Ascending aorta (tissue), 2 donors: ENCODE measurements at regions not wholly inside any gene's neighbourhood (a gene's known extent, or its start where the extent isn't known, plus 50 kb on each side); places are given as distances from the start of the nearest gene placed in this dataset.

ENCODE experiments used
- DNase-seq, 2 donors: peaks; one replicate each; pipeline ENCODE4 v3.0.0-alpha.2; 2019; ENCODE audit warnings: low spot score in 2 of 2
- H3K27ac ChIP-seq, 2 donors: fragments of 200-600 bp; sonication (generic); one replicate each; pipeline ENCODE4 v1.5.1; 2016 to 2017; ENCODE audit warnings: mild to moderate bottlenecking in 1 of 2
- H3K27me3 ChIP-seq: fragments of 200-600 bp; sonication (generic); one replicate; pipeline ENCODE4 v1.5.1; 2017
- H3K36me3 ChIP-seq, 2 donors: fragments of 200-600 bp; sonication (generic); one replicate each; pipeline ENCODE4 v1.5.1; 2016
- H3K4me1 ChIP-seq, 2 donors: fragments of 200-600 bp; sonication (generic); one replicate each; pipeline ENCODE4 v1.5.1; 2016 to 2017; ENCODE audit warnings: mild to moderate bottlenecking in 1 of 2
- H3K4me3 ChIP-seq, 2 donors: fragments of 200-600 bp; sonication (generic); one replicate each; pipeline ENCODE4 v1.5.1; 2016 to 2017; ENCODE audit warnings: mild to moderate bottlenecking in 1 of 2
- H3K9me3 ChIP-seq, 2 donors: fragments of 200-600 bp; sonication (generic); one replicate each; pipeline ENCODE4 v1.5.1; 2016
- intact Hi-C: fragments of 100-400 bp; cut with DNase I; formaldehyde crosslinking; loops from one replicate; pipeline ENCODE4 v1.15.1; 2023
- TF ChIP-seq, protein P1 (sequence below), 3 experiments: fragments of 200-600 bp in 2 of 3; fragments of 450-650 bp in 1 of 3; sonication (generic) in 2 of 3; IDR thresholded peaks; one replicate each; pipeline ENCODE4 v1.5.1; 2016 to 2019; ENCODE audit warnings: antibody characterized with exemption in 3 of 3, mild to moderate bottlenecking in 1 of 3, moderate library complexity in 1 of 3

DNA sequence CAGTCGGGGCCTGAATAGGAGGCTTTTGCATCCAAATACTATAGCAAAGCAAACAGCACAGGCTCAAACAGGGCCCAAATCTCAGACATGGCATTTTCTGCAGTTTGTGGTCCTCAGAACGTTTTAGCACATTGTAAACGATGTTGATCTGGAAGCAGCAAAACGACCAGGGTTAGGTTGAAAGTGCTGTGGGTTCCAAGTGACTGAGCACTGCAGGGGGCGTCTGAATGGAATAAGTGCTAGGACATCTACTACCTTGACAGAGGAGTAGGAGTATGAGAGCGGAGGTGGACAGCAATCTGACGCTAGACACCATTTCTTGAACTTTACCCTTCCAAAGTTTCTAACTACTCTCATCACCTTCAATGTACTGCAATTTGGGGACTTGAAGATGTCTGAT is 214.9 kb downstream of the BARHL2 start:
- no peak for DNase-seq
- H3K27ac ChIP-seq = no peak overlapping the region
- no peaks in the 10 kb centered on the region for H3K9me3 ChIP-seq
- H3K4me1 ChIP-seq = no peaks in the 10 kb centered on the region
- no peaks in the 10 kb centered on the region for H3K27me3 ChIP-seq
- H3K36me3 ChIP-seq = no peaks in the 10 kb centered on the region
- intact Hi-C loops = no loop called here
- no peak overlapping the region for H3K4me3 ChIP-seq
- TF ChIP-seq, protein P1, sequence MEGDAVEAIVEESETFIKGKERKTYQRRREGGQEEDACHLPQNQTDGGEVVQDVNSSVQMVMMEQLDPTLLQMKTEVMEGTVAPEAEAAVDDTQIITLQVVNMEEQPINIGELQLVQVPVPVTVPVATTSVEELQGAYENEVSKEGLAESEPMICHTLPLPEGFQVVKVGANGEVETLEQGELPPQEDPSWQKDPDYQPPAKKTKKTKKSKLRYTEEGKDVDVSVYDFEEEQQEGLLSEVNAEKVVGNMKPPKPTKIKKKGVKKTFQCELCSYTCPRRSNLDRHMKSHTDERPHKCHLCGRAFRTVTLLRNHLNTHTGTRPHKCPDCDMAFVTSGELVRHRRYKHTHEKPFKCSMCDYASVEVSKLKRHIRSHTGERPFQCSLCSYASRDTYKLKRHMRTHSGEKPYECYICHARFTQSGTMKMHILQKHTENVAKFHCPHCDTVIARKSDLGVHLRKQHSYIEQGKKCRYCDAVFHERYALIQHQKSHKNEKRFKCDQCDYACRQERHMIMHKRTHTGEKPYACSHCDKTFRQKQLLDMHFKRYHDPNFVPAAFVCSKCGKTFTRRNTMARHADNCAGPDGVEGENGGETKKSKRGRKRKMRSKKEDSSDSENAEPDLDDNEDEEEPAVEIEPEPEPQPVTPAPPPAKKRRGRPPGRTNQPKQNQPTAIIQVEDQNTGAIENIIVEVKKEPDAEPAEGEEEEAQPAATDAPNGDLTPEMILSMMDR (IDR thresholded peaks at IDR 0.05) = no peak

DNA sequence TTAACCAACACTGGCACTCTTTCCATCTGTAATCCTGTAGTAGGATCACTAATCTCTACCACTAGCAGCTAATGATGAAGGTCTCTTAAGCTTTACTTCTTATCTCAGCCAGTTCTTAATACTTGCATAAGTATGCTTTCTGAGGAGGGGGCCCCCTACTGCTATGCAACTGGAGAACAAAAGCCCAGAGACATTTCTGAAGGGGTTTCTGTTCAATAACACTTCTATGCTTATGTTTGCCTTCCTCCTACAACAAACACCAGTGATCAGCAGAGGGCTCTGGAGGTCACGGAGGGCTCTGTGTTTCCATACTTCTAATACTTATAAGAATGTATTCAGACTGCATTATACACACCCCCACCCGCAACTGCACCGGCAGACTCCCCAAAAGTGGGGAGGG is 215.8 kb downstream of the BARHL2 start:
- TF ChIP-seq, protein P1 (IDR thresholded peaks at IDR 0.05) = no peak

DNA sequence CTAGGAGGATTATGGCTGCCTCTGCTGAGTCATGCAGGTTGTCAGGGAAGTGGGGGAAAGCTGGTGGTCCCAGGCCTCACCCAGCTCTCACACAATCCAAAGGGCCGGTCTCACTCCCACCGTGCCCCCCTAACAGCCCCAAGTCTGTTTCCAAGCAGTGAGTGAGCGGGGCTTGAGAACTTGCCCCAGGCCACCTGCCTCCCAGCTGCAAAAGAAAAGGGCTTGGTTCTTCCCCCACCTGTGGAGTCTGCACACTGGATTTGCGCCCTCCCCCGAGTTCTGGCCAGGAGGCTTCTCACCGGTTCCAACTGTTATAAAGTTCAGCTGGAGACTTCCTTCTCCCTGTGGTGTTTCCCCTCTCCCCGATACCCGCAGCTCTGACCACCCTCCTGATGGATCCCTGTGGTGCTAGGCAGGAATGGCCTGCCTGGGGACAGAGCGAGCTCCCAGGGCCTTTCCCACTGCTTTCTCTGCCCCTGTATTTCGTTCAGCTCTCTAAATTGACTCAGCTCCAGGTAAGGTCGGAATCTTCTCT is 222.3 kb downstream of the BARHL2 start:
- Histone ChIP-seq H3K4me1 (no peaks in the 10 kb centered on the region), H3K9me3 (no peaks in the 10 kb centered on the region), H3K27me3 (no peaks in the 10 kb centered on the region), H3K27ac (no peak overlapping the region), H3K4me3 (no peak overlapping the region), H3K36me3 (no peaks in the 10 kb centered on the region)
- intact Hi-C loops = no loop called here
- TF ChIP-seq, protein P1 (IDR thresholded peaks at IDR 0.05) = no peak
- DNase-seq = no peak

More for the DNA sequence above, 215.8 kb downstream of the BARHL2 start:
- DNase-seq = no peak
- no peaks in the 10 kb centered on the region for H3K4me1 ChIP-seq
- no peak overlapping the region for H3K27ac ChIP-seq
- no peaks in the 10 kb centered on the region for H3K27me3 ChIP-seq
- H3K36me3 ChIP-seq = no peaks in the 10 kb centered on the region
- H3K4me3 ChIP-seq = no peak overlapping the region
- H3K9me3 ChIP-seq = no peaks in the 10 kb centered on the region
- intact Hi-C loops = no loop called here

DNA sequence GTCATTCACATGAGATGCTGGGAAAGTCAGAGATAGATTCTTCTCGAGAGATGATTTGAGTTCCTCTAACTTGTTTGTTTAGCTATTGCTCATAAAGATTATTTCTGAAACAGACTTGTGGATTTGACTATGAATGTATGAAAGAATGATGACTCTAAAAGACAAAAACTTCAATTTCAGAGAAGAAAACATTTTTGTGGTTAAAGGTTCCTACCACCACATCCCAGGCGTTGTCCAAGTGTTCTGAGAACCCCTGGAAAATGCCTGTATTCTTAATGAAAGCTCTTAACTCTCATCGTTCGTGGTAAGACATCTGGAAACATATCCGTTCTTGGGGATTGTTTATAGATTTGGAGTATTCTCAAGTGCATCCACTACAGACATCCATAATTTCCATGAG is 228.7 kb downstream of the BARHL2 start:
- no peak for DNase-seq
- Histone ChIP-seq H3K27me3 (no peaks in the 10 kb centered on the region), H3K9me3 (no peaks in the 10 kb centered on the region), H3K36me3 (no peaks in the 10 kb centered on the region), H3K4me1 (no peaks in the 10 kb centered on the region), H3K4me3 (no peak overlapping the region), H3K27ac (no peak overlapping the region)
- intact Hi-C loops = loop anchor here (10.0 kb wide), 1 partner anchor 1136 kb away; no protein-coding TSS in a partner anchor
- TF ChIP-seq, protein P1 (IDR thresholded peaks at IDR 0.05) = no peak

DNA sequence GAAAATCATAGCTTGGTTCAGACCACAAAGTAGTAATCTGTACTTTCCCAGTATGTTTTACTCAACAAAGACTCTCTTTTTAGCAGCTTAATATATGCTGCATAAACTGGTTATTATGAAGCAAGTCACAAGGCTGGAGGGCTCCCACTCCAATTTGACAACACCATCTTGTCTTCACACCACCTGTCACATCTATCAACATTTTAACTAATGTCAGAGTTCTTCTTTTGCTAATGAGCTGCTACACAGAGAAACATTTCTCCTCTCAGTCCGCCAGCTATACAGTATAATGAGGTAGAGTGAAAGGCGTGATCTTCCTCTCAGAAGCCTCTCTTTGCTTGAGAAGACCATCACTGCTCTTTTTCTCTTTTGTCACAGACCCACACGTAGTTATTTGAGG is 230.1 kb downstream of the BARHL2 start:
- no peak overlapping the region for H3K27ac ChIP-seq
- intact Hi-C loops = loop anchor here (10.0 kb wide), 1 partner anchor 1138 kb away; no protein-coding TSS in a partner anchor
- DNase-seq = no peak

More for the DNA sequence above, 230.1 kb downstream of the BARHL2 start:
- Histone ChIP-seq H3K4me3 (no peak overlapping the region), H3K36me3 (no peaks in the 10 kb centered on the region), H3K4me1 (no peaks in the 10 kb centered on the region), H3K9me3 (no peaks in the 10 kb centered on the region), H3K27me3 (no peaks in the 10 kb centered on the region)
- TF ChIP-seq, protein P1 (IDR thresholded peaks at IDR 0.05) = no peak
